Stimulated activated CD4-positive, alpha-beta T cell treated with anti-CD3 and anti-CD28 coated beads, Interleukin-2, amount 100 ng/mL, for 4 hours (primary cell): ENCODE measurements at regions not wholly inside any gene's neighbourhood (a gene's known extent, or its start where the extent isn't known, plus 50 kb on each side); places are given as distances from the start of the nearest gene placed in this dataset.
A peak's percentile ranks its signal among the peaks of the same experiment; 100 is the strongest.
"Not testable (repeated sequence)": the region's sequence is repeated elsewhere in the genome, so short reads cannot be mapped to it uniquely, and the experiment has no call there.

Experiments used
- DNase-seq: peaks from one replicate; pipeline ENCODE4 v3.0.0-alpha.2; 2020; ENCODE audit warnings: low read depth

- DNase-seq = peak; percentile 8
Measured at GRCh38 chr6:18595774-18596530, 208.8 kb downstream of the RNF144B start.

DNA sequence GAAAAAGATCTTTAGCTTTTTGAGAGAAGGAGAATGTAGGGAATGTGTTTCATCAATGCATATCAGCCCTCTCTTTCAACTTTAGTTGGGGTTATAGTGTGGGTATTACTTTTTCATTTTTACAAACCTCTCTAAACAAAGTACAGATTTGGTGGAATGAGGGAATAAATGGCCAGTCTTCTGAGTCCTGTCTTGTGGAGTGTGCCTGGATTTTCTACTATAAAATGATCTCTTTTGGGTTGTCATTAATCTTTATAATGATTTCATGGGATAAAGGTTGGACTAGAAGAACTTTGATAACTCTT, 209.3 kb downstream of the RNF144B start:
- DNase-seq = no peak

GRCh38 chr6:18598551-18599264, 211.6 kb downstream of the RNF144B start:
- no peak for DNase-seq

DNA sequence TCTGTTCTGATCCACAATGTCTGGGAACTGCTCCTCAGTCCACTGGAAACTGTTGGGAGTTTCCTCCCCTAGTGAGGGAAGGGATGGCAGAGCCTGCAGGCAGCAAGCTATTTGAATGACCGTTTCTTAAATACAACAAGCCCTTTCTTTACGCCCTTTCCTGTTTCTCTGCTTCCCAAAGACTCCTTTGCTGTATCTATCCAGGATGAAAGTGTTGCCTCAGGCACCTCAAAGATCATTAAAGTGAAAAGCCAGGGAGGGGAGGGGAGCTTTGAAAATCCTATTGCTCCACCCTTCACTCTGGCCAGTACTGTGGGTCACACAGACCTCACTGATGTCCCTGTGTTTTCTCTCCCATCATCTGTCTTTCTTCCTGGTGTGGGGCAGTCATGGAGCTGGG, 213.1 kb downstream of the RNF144B start:
- no peak for DNase-seq

GRCh38 chr6:18601516-18602020, 214.4 kb downstream of the RNF144B start:
- DNase-seq = no peak

- DNase-seq = no peak
Measured at GRCh38 chr6:18602931-18603330, 215.8 kb downstream of the RNF144B start.

DNA sequence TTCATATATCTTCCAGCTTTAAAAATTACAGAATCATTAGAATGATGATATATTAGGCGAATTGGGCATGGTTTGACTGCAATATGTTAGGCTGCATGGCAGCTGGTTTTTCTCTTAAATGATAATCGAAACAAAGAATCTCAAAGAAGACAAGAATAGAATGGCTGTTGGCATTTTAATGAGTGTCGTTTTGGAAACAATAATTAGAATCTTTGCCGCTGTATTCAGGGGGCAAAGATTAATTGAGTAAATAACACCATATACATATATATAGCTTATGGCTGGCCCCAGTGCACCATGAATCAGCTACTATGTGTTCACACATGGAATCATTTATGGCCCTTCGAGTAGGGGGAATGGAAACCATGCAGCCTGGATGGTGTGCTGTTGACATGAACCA, 216.2 kb downstream of the RNF144B start:
- DNase-seq = no peak

DNA sequence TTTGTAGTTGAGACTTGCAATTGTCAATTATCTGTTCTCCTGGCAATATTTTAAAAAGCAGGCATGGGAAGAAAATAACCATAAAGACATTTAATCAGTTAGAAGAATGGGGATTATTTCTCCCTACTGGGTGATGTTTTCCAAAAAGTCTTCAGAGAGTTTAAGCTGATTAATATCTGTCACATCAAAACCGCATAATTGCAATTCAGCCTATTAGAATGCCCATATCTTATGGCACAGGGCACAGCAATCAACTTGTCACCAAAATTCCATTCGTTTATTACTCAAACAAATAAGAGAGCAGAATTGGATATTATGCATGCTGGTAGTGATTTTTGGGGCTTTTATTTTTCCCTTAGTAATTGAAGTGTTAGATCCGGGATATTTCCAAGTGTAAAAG, 218.7 kb downstream of the RNF144B start:
- no peak for DNase-seq

GRCh38 chr6:18609715-18610114, 222.6 kb downstream of the RNF144B start:
- no peak for DNase-seq

GRCh38 chr6:18613319-18613925, 226.3 kb downstream of the RNF144B start:
- no peak for DNase-seq

- no peak for DNase-seq
Measured at GRCh38 chr6:18629571-18629970, 242.4 kb downstream of the RNF144B start.

DNA sequence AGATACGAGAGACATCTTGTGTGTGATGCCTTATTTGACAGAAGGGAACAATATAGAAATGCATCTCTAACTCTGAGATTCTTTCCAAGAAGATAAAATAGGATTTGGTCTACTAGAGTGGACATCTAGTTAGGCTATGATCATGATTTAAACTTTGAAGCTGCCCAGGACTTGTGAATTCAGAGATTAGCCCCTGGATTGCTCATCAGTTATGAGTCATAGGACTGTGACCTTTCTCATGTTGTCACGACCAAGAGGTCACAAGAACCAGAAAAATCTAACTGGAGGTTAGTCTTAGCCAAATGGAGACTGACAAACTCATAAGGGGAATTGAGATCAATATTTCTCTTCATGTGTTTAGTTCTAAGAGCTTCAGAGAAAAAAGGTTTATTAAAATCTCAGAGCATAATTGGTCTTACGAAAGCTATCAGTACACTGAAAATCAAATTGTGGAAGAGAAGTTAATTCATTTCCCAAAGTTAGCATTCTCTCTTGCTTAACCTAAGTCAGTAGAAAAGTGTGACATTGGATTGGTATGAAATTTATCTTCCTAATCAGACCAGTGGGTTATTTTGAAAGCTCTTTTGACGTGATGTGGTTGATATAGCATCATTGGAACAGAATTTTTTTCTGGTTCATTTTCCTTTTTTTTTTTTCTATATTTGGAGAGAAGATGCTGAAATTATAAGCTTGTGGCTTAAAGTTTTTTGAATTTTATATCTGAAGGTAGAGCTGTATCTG, 245.7 kb downstream of the RNF144B start:
- DNase-seq = no peak

DNA sequence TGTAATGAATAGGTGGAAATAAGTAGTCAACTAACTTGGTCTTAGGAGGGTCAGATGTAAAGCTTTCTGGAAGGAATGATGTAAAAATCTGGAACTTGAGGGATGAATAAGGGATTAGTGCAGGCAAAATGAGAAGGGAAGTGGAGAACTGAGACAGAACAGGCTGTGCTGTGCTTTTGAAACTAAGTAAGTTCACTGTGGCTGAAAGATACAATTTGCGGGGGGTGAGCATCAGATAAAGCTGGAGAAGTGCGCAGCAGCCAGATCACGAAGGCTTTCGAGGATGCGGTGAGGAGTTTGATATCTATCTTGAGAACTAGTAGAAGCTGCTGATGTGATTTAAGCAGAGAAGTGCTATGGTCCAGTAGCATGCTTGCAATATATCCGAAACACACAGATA, 247.8 kb downstream of the RNF144B start:
- no peak for DNase-seq

- DNase-seq = no peak
Measured at GRCh38 chr6:18640134-18640533, 253.0 kb downstream of the RNF144B start.

- DNase-seq = no peak
Measured at GRCh38 chr6:18640754-18641153, 253.6 kb downstream of the RNF144B start.

DNA sequence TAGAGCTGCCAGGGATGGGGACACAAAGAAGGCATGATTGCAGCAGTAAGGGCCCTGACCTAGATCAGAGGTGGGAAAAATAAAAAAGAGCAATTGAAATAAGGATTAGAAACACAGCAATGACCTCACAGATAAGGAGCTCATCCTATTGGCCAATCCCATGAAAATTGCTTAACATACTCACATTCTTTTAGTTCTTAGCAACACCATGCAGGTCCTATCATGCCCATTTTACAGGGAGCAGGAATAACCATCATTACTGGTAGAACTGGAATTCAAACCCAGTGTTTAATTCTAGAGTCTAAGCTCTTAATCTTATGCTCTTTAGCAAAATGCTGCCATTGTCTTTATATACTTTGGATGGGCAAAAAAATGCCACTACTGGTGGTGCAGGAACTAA, 267.7 kb downstream of the RNF144B start:
- no peak for DNase-seq

GRCh38 chr6:18656506-18656905, 269.4 kb downstream of the RNF144B start:
- no peak for DNase-seq

GRCh38 chr6:18659994-18660393, 272.8 kb downstream of the RNF144B start:
- not testable (repeated sequence) for DNase-seq

GRCh38 chr6:18663011-18663410, 275.9 kb downstream of the RNF144B start:
- no peak for DNase-seq

DNA sequence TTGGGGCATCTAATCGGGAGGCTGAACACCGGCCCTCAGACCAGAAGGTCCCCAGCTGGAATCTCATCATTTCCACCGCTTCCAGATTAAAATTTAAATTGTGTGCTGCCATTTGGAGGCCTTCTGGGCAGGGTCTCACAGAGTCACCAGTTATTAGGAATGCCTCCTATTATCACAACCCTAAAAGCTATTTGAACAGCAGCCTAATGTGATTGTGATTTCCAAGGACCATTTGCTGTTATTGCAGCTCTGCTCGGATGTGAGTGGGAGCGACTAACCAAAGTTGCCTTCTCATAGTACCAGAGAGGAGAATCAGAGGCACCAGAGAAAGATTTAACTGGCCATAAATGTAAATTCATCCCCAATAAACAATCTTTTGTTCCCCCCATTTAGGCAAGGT, 277.3 kb downstream of the RNF144B start:
- DNase-seq = no peak

DNA sequence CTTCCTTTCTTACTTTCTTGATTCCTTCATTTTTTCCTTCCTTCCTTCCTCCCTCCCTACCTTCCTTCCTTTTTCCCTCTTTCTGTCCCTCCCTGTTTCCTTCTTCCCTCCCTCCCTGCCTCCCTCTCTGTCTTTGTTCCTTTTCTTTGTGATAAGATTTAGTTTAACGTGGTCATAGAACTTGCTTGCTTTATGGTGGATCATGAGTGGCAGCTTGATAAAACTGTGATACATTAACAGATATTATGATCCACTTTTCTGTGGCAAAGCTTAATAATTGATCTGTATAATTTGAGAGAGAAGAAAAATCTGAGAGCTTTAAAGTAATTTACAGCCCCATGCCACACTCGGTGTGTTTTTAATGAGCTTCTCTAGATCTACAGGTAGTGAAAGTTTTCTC, 280.5 kb downstream of the RNF144B start:
- DNase-seq = no peak

GRCh38 chr6:18668994-18669393, 281.8 kb downstream of the RNF144B start:
- no peak for DNase-seq

GRCh38 chr6:18672852-18673251, 285.7 kb downstream of the RNF144B start:
- DNase-seq = no peak
